Suprapubic skin (tissue), 3 donors: ENCODE measurements at regions not wholly inside any gene's neighbourhood (a gene's known extent, or its start where the extent isn't known, plus 50 kb on each side); places are given as distances from the start of the nearest gene placed in this dataset.

Experiments used
- EP300 ChIP-seq: sonication (generic); formaldehyde crosslinking; IDR thresholded peaks from one replicate; pipeline ENCODE4 v1.6.1; 2017; ENCODE audit warnings: antibody characterized with exemption
- POLR2A ChIP-seq, 2 donors: fragments of 450-650 bp; IDR thresholded peaks; one replicate each; pipeline ENCODE4 v1.6.1; 2017; ENCODE audit warnings: antibody characterized with exemption in 2 of 2, mild to moderate bottlenecking in 2 of 2, moderate library complexity in 2 of 2
- TF ChIP-seq, protein P1 (sequence below), 2 donors: fragments of 200-600 bp in 1 of 2; fragments of 450-650 bp in 1 of 2; sonication (generic) in 1 of 2; IDR thresholded peaks; one replicate each; pipeline ENCODE4 v1.5.1; 2016 to 2019; ENCODE audit warnings: antibody characterized with exemption in 2 of 2, mild to moderate bottlenecking in 1 of 2, moderate library complexity in 1 of 2

DNA sequence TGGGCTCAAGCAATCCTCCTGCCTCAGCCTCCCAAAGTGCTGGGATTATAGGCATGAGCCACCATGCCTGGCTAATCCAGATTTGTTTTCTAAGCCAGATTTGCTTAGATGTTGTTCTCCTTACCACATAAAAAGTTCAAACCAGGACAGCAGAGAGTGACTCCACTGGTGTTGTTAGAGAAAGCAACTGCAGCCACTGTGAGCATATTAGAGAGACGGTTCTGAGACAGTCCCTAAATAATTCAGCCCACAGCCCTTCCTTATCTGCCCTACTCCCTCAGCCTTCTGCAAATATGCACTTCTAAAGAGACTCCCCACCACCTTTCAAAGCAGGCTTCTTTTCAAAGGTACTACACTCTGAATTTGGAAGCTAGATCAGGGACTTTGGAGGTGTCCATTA is 96.1 kb downstream of the DRD1 start:
- TF ChIP-seq, protein P1, sequence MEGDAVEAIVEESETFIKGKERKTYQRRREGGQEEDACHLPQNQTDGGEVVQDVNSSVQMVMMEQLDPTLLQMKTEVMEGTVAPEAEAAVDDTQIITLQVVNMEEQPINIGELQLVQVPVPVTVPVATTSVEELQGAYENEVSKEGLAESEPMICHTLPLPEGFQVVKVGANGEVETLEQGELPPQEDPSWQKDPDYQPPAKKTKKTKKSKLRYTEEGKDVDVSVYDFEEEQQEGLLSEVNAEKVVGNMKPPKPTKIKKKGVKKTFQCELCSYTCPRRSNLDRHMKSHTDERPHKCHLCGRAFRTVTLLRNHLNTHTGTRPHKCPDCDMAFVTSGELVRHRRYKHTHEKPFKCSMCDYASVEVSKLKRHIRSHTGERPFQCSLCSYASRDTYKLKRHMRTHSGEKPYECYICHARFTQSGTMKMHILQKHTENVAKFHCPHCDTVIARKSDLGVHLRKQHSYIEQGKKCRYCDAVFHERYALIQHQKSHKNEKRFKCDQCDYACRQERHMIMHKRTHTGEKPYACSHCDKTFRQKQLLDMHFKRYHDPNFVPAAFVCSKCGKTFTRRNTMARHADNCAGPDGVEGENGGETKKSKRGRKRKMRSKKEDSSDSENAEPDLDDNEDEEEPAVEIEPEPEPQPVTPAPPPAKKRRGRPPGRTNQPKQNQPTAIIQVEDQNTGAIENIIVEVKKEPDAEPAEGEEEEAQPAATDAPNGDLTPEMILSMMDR (IDR thresholded peaks at IDR 0.05), result no peak
- TF ChIP-seq EP300 (no peak), POLR2A (IDR thresholded peaks at IDR 0.05) (no peak)
